ENCODE measurements at regions not wholly inside any gene's neighbourhood (a gene's known extent, or its start where the extent isn't known, plus 50 kb on each side); places are given as distances from the start of the nearest gene placed in this dataset.

GRCh38 chr3:151631946-151632345, 101.8 kb upstream of the AADACL2 start:
- WGBS, result 98% methylated on average over 2 of the region's 2 CpGs
- Histone ChIP-seq H3K9me3 (ENCODE audit: control insufficient read depth in 2 of 2, insufficient read depth in 1 of 2, low read length in 1 of 2) (no peaks in the 10 kb centered on the region), H3K4me3 (ENCODE audit: low read length in 2 of 2) (no peak overlapping the region), H3K36me3 (ENCODE audit: control insufficient read depth in 2 of 2, insufficient read depth in 2 of 2, low read length in 1 of 2) (no peaks in the 10 kb centered on the region), H3K27ac (ENCODE audit: low read depth in 1 of 2, low read length in 1 of 2) (no peak overlapping the region), H3K4me1 (ENCODE audit: control insufficient read depth in 2 of 2, insufficient read depth in 2 of 2, low read length in 2 of 2) (no peaks in the 10 kb centered on the region), H3K27me3 (ENCODE audit: control insufficient read depth in 2 of 2, insufficient read depth in 1 of 2, low read length in 1 of 2) (no peaks in the 10 kb centered on the region)
- no peak for DNase-seq (ENCODE audit: low read depth in 6 of 9, low spot score in 9 of 9)

DNA sequence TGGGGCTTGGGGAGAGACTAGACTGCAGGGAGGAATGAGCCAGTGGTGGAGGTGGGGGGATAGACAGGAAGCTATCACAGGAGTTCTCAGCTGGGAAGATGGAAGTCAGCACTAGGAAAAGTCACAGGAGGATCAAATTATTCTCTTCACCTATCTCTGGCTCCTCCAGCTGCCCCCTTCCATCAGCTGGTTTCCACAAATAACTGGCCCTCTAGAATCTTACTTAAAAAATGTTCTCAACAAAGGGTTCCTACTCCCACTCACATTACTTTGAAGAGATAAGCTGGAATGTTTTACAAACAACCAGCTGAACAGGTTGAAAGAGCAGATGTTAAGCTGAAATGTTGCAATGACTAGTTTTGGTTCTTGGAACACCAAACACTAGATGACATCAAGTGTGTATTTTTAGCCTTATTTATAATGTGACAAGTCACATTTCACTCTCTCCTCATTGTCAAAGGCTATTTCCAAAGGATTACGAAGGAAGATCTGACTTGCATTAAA, 102.7 kb upstream of the AADACL2 start:
- Histone ChIP-seq H3K4me3 (ENCODE audit: low read length in 2 of 2) (no peak overlapping the region), H3K9me3 (ENCODE audit: control insufficient read depth in 2 of 2, insufficient read depth in 1 of 2, low read length in 1 of 2) (no peaks in the 10 kb centered on the region), H3K27me3 (ENCODE audit: control insufficient read depth in 2 of 2, insufficient read depth in 1 of 2, low read length in 1 of 2) (no peaks in the 10 kb centered on the region), H3K27ac (ENCODE audit: low read depth in 1 of 2, low read length in 1 of 2) (no peak overlapping the region), H3K4me1 (ENCODE audit: control insufficient read depth in 2 of 2, insufficient read depth in 2 of 2, low read length in 2 of 2) (no peaks in the 10 kb centered on the region), H3K36me3 (ENCODE audit: control insufficient read depth in 2 of 2, insufficient read depth in 2 of 2, low read length in 1 of 2) (no peaks in the 10 kb centered on the region)
- DNase-seq (ENCODE audit: low read depth in 6 of 9, low spot score in 9 of 9), result no peak
- WGBS, result 96% methylated on average over 1 of the region's 1 CpG

DNA sequence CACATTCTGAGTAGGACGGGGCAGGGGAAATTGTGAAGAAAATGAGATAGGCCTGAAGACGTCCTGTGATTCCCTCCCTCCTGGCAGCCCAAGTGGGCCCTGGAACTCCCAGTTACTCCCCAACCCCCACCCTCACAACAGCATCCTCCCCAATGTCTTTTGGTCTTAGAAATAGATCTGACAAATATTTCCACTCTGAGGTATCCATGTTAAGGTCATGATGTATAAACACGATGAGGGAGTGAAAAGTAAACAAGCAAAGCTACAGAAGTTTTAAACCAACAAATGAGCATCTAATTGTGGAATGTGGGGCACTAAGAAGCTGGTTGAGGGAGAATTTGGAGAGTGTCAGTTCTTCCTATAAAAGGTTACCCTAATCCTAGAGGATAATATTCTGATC, 103.7 kb upstream of the AADACL2 start:
- Histone ChIP-seq H3K27ac (ENCODE audit: low read depth in 1 of 2, low read length in 1 of 2) (no peak overlapping the region), H3K4me1 (ENCODE audit: control insufficient read depth in 2 of 2, insufficient read depth in 2 of 2, low read length in 2 of 2) (no peaks in the 10 kb centered on the region), H3K36me3 (ENCODE audit: control insufficient read depth in 2 of 2, insufficient read depth in 2 of 2, low read length in 1 of 2) (no peaks in the 10 kb centered on the region), H3K27me3 (ENCODE audit: control insufficient read depth in 2 of 2, insufficient read depth in 1 of 2, low read length in 1 of 2) (no peaks in the 10 kb centered on the region), H3K4me3 (ENCODE audit: low read length in 2 of 2) (no peak overlapping the region), H3K9me3 (ENCODE audit: control insufficient read depth in 2 of 2, insufficient read depth in 1 of 2, low read length in 1 of 2) (no peaks in the 10 kb centered on the region)
- DNase-seq (ENCODE audit: low read depth in 6 of 9, low spot score in 9 of 9), result no peak
- 95% methylated on average over 3 of the region's 3 CpGs for WGBS

GRCh38 chr3:151625586-151625985, 108.1 kb upstream of the AADACL2 start:
- WGBS, result 89% methylated on average over 1 of the region's 1 CpG
- Histone ChIP-seq H3K9me3 (ENCODE audit: control insufficient read depth in 2 of 2, insufficient read depth in 1 of 2, low read length in 1 of 2) (no peaks in the 10 kb centered on the region), H3K27ac (ENCODE audit: low read depth in 1 of 2, low read length in 1 of 2) (no peak overlapping the region), H3K4me1 (ENCODE audit: control insufficient read depth in 2 of 2, insufficient read depth in 2 of 2, low read length in 2 of 2) (no peaks in the 10 kb centered on the region), H3K4me3 (ENCODE audit: low read length in 2 of 2) (no peak overlapping the region), H3K27me3 (ENCODE audit: control insufficient read depth in 2 of 2, insufficient read depth in 1 of 2, low read length in 1 of 2) (no peaks in the 10 kb centered on the region), H3K36me3 (ENCODE audit: control insufficient read depth in 2 of 2, insufficient read depth in 2 of 2, low read length in 1 of 2) (no peaks in the 10 kb centered on the region)
- no peak for DNase-seq (ENCODE audit: low read depth in 6 of 9, low spot score in 9 of 9)

DNA sequence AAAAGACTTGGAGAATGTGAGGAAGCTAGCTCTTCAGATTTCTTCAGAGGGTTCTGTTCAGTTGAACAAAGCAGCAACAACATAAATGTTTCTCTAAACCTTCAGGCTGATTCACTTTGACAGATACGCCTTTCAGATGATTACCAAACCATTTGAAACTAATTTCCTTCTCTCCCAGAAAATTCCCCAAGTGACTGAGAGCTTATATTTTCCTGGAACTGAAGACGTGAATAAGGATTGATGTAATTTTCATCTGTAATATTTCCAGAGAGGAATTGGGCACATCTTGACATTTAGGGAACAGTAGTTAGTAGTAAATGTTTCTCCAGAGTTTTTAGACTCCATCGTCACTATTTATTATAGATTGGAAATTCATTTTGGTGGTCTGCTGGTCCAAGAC, 108.6 kb upstream of the AADACL2 start:
- Histone ChIP-seq H3K27ac (ENCODE audit: low read depth in 1 of 2, low read length in 1 of 2) (no peak overlapping the region), H3K9me3 (ENCODE audit: control insufficient read depth in 2 of 2, insufficient read depth in 1 of 2, low read length in 1 of 2) (no peaks in the 10 kb centered on the region), H3K4me3 (ENCODE audit: low read length in 2 of 2) (no peak overlapping the region), H3K4me1 (ENCODE audit: control insufficient read depth in 2 of 2, insufficient read depth in 2 of 2, low read length in 2 of 2) (no peaks in the 10 kb centered on the region), H3K27me3 (ENCODE audit: control insufficient read depth in 2 of 2, insufficient read depth in 1 of 2, low read length in 1 of 2) (no peaks in the 10 kb centered on the region), H3K36me3 (ENCODE audit: control insufficient read depth in 2 of 2, insufficient read depth in 2 of 2, low read length in 1 of 2) (no peaks in the 10 kb centered on the region)
- no peak for DNase-seq (ENCODE audit: low read depth in 6 of 9, low spot score in 9 of 9)
- WGBS, result 98% methylated on average over 3 of the region's 3 CpGs

GRCh38 chr3:151620071-151620470, 113.7 kb upstream of the AADACL2 start:
- Histone ChIP-seq H3K27me3 (ENCODE audit: control insufficient read depth in 2 of 2, insufficient read depth in 1 of 2, low read length in 1 of 2) (no peaks in the 10 kb centered on the region), H3K9me3 (ENCODE audit: control insufficient read depth in 2 of 2, insufficient read depth in 1 of 2, low read length in 1 of 2) (no peaks in the 10 kb centered on the region), H3K4me3 (ENCODE audit: low read length in 2 of 2) (no peak overlapping the region), H3K4me1 (ENCODE audit: control insufficient read depth in 2 of 2, insufficient read depth in 2 of 2, low read length in 2 of 2) (no peaks in the 10 kb centered on the region), H3K27ac (ENCODE audit: low read depth in 1 of 2, low read length in 1 of 2) (no peak overlapping the region), H3K36me3 (ENCODE audit: control insufficient read depth in 2 of 2, insufficient read depth in 2 of 2, low read length in 1 of 2) (no peaks in the 10 kb centered on the region)
- DNase-seq (ENCODE audit: low read depth in 6 of 9, low spot score in 9 of 9), result no peak

GRCh38 chr3:151615464-151615863, 118.3 kb upstream of the AADACL2 start:
- DNase-seq (ENCODE audit: low read depth in 6 of 9, low spot score in 9 of 9), result no peak
- Histone ChIP-seq H3K4me1 (ENCODE audit: control insufficient read depth in 2 of 2, insufficient read depth in 2 of 2, low read length in 2 of 2) (no peaks in the 10 kb centered on the region), H3K4me3 (ENCODE audit: low read length in 2 of 2) (no peak overlapping the region), H3K27me3 (ENCODE audit: control insufficient read depth in 2 of 2, insufficient read depth in 1 of 2, low read length in 1 of 2) (no peaks in the 10 kb centered on the region), H3K9me3 (ENCODE audit: control insufficient read depth in 2 of 2, insufficient read depth in 1 of 2, low read length in 1 of 2) (no peaks in the 10 kb centered on the region), H3K36me3 (ENCODE audit: control insufficient read depth in 2 of 2, insufficient read depth in 2 of 2, low read length in 1 of 2) (no peaks in the 10 kb centered on the region), H3K27ac (ENCODE audit: low read depth in 1 of 2, low read length in 1 of 2) (no peak overlapping the region)
- WGBS, result 86% methylated on average over 4 of the region's 4 CpGs

GRCh38 chr3:151612115-151612514, 121.6 kb upstream of the AADACL2 start:
- Histone ChIP-seq H3K27me3 (ENCODE audit: control insufficient read depth in 2 of 2, insufficient read depth in 1 of 2, low read length in 1 of 2) (no peaks in the 10 kb centered on the region), H3K4me1 (ENCODE audit: control insufficient read depth in 2 of 2, insufficient read depth in 2 of 2, low read length in 2 of 2) (no peaks in the 10 kb centered on the region), H3K4me3 (ENCODE audit: low read length in 2 of 2) (no peak overlapping the region), H3K36me3 (ENCODE audit: control insufficient read depth in 2 of 2, insufficient read depth in 2 of 2, low read length in 1 of 2) (no peaks in the 10 kb centered on the region), H3K27ac (ENCODE audit: low read depth in 1 of 2, low read length in 1 of 2) (no peak overlapping the region), H3K9me3 (ENCODE audit: control insufficient read depth in 2 of 2, insufficient read depth in 1 of 2, low read length in 1 of 2) (no peaks in the 10 kb centered on the region)
- no peak for DNase-seq (ENCODE audit: low read depth in 6 of 9, low spot score in 9 of 9)
- WGBS, result 76% methylated on average over 2 of the region's 2 CpGs

DNA sequence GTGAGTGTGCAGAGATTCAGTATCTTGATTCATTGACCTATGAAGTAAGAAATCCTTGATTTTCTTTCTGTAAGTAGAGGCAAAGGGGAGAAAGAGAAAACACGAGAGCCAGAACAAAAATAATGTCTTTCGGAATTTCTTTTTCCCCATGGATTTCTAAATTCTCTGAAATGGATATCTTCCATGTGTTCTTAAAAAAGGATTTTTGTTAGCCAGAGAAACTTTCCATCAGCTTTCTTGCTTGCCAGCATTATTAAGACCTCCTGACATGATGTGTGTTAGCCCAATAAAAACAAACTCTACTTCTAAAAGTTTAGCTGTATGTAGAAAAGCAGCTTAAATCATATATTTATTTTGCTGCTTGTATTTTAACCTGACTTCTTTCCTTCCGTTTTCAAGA, 122.3 kb upstream of the AADACL2 start:
- H3K9me3 ChIP-seq (ENCODE audit: control insufficient read depth in 2 of 2, insufficient read depth in 1 of 2, low read length in 1 of 2), result no peaks in the 10 kb centered on the region
- no peak for DNase-seq (ENCODE audit: low read depth in 6 of 9, low spot score in 9 of 9)
- no peaks in the 10 kb centered on the region for H3K4me1 ChIP-seq (ENCODE audit: control insufficient read depth in 2 of 2, insufficient read depth in 2 of 2, low read length in 2 of 2)
- H3K36me3 ChIP-seq (ENCODE audit: control insufficient read depth in 2 of 2, insufficient read depth in 2 of 2, low read length in 1 of 2), result no peaks in the 10 kb centered on the region
- WGBS, result 97% methylated on average over 3 of the region's 3 CpGs
- H3K4me3 ChIP-seq (ENCODE audit: low read length in 2 of 2), result no peak overlapping the region
- no peak overlapping the region for H3K27ac ChIP-seq (ENCODE audit: low read depth in 1 of 2, low read length in 1 of 2)
- no peaks in the 10 kb centered on the region for H3K27me3 ChIP-seq (ENCODE audit: control insufficient read depth in 2 of 2, insufficient read depth in 1 of 2, low read length in 1 of 2)

- Histone ChIP-seq H3K36me3 (ENCODE audit: control insufficient read depth in 2 of 2, insufficient read depth in 2 of 2, low read length in 1 of 2) (no peaks in the 10 kb centered on the region), H3K9me3 (ENCODE audit: control insufficient read depth in 2 of 2, insufficient read depth in 1 of 2, low read length in 1 of 2) (no peaks in the 10 kb centered on the region), H3K4me1 (ENCODE audit: control insufficient read depth in 2 of 2, insufficient read depth in 2 of 2, low read length in 2 of 2) (no peaks in the 10 kb centered on the region), H3K27ac (ENCODE audit: low read depth in 1 of 2, low read length in 1 of 2) (no peak overlapping the region), H3K27me3 (ENCODE audit: control insufficient read depth in 2 of 2, insufficient read depth in 1 of 2, low read length in 1 of 2) (no peaks in the 10 kb centered on the region), H3K4me3 (ENCODE audit: low read length in 2 of 2) (no peak overlapping the region)
- 95% methylated on average over 2 of the region's 2 CpGs for WGBS
- no peak for DNase-seq (ENCODE audit: low read depth in 6 of 9, low spot score in 9 of 9)
Measured at GRCh38 chr3:151609491-151609890, 124.2 kb upstream of the AADACL2 start.

Measured in thymus (tissue), 11 donors.